Vagina (tissue), 2 donors: ENCODE measurements at regions not wholly inside any gene's neighbourhood (a gene's known extent, or its start where the extent isn't known, plus 50 kb on each side); places are given as distances from the start of the nearest gene placed in this dataset.

ENCODE experiments used
- CTCF ChIP-seq, 3 experiments: fragments of 450-650 bp in 2 of 3; fragments of 200-600 bp in 1 of 3; sonication (generic) in 1 of 3; IDR thresholded peaks; one replicate each; pipeline ENCODE4 v1.5.1; 2017 to 2019; ENCODE audit warnings: antibody characterized with exemption in 3 of 3, mild to moderate bottlenecking in 2 of 3, moderate library complexity in 2 of 3
- POLR2A ChIP-seq, 2 donors: fragments of 450-650 bp; IDR thresholded peaks; one replicate each; pipeline ENCODE4 v1.6.1; 2017; ENCODE audit warnings: antibody characterized with exemption in 2 of 2, mild to moderate bottlenecking in 2 of 2, moderate library complexity in 2 of 2
- POLR2AphosphoS5 ChIP-seq, 2 donors: sonication (generic); formaldehyde crosslinking; IDR thresholded peaks; one replicate each; pipeline ENCODE4 v1.9.0; 2017; ENCODE audit warnings: antibody characterized with exemption in 2 of 2, mild to moderate bottlenecking in 2 of 2, low read depth in 1 of 2; ENCODE audit not compliant: insufficient read depth in 1 of 2

- TF ChIP-seq CTCF (IDR thresholded peaks at IDR 0.05) (no peak), POLR2AphosphoS5 (IDR thresholded peaks at IDR 0.05; ENCODE audit: insufficient read depth in 1 of 2, low read depth in 1 of 2) (no peak), POLR2A (IDR thresholded peaks at IDR 0.05) (no peak)
Measured at GRCh38 chr5:133892306-133892705, 76.1 kb downstream of the C5orf15 start.
